ENCODE measurements at regions not wholly inside any gene's neighbourhood (a gene's known extent, or its start where the extent isn't known, plus 50 kb on each side); places are given as distances from the start of the nearest gene placed in this dataset.
"Not testable (repeated sequence)": the region's sequence is repeated elsewhere in the genome, so short reads cannot be mapped to it uniquely, and the experiment has no call there.

- DNase-seq, result not testable (repeated sequence)
These were observed 1093.1 kb upstream of the DEFB115 start for GRCh38 chr20:30164389-30164788.

GRCh38 chr20:30167540-30167939, 1089.9 kb upstream of the DEFB115 start:
- no peak for DNase-seq

GRCh38 chr20:30168025-30168799, 1089.3 kb upstream of the DEFB115 start:
- DNase-seq, result no peak

GRCh38 chr20:30168800-30169138, 1088.7 kb upstream of the DEFB115 start:
- no peak for DNase-seq

- no peak for DNase-seq
These were observed 1081.8 kb upstream of the DEFB115 start for GRCh38 chr20:30175681-30176080.

- not testable (repeated sequence) for DNase-seq
These were observed 1074.3 kb upstream of the DEFB115 start for GRCh38 chr20:30183124-30183523.

- DNase-seq, result not testable (repeated sequence)
These were observed 1065.7 kb upstream of the DEFB115 start for GRCh38 chr20:30191785-30192184.

GRCh38 chr20:30234477-30234876, 1023.0 kb upstream of the DEFB115 start:
- DNase-seq, result peak in 1 of 2 donors; percentile 6

- not testable (repeated sequence) for DNase-seq
These were observed 982.4 kb upstream of the DEFB115 start for GRCh38 chr20:30275073-30275472.

GRCh38 chr20:30281584-30282197, 975.8 kb upstream of the DEFB115 start:
- no peak for DNase-seq

GRCh38 chr20:30283476-30284280, 973.8 kb upstream of the DEFB115 start:
- DNase-seq, result peak in 1 of 2 donors; percentile 14

GRCh38 chr20:30284281-30284905, 973.1 kb upstream of the DEFB115 start:
- no peak for DNase-seq

- DNase-seq, result no peak
These were observed 971.8 kb upstream of the DEFB115 start for GRCh38 chr20:30285677-30286076.

GRCh38 chr20:30286157-30286556, 971.3 kb upstream of the DEFB115 start:
- no peak for DNase-seq

- DNase-seq, result not testable (repeated sequence)
These were observed 970.0 kb upstream of the DEFB115 start for GRCh38 chr20:30287459-30287858.

GRCh38 chr20:30288346-30288745, 969.1 kb upstream of the DEFB115 start:
- no peak for DNase-seq

- DNase-seq, result peak in 1 of 2 donors; percentile 36
These were observed 968.4 kb upstream of the DEFB115 start for GRCh38 chr20:30289049-30289448.

GRCh38 chr20:30289711-30290141, 967.7 kb upstream of the DEFB115 start:
- DNase-seq, result not testable (repeated sequence)

- peak in 1 of 2 donors; percentile 21 for DNase-seq
These were observed 967.0 kb upstream of the DEFB115 start for GRCh38 chr20:30290361-30291063.

GRCh38 chr20:30291064-30291379, 966.4 kb upstream of the DEFB115 start:
- not testable (repeated sequence) for DNase-seq

GRCh38 chr20:30291686-30292085, 965.8 kb upstream of the DEFB115 start:
- DNase-seq, result not testable (repeated sequence)

GRCh38 chr20:30295396-30295795, 962.1 kb upstream of the DEFB115 start:
- DNase-seq, result not testable (repeated sequence)

- not testable (repeated sequence) for DNase-seq
These were observed 961.5 kb upstream of the DEFB115 start for GRCh38 chr20:30295967-30296366.
